DND-41 (cell line): ENCODE measurements at regions not wholly inside any gene's neighbourhood (a gene's known extent, or its start where the extent isn't known, plus 50 kb on each side); places are given as distances from the start of the nearest gene placed in this dataset.

Source experiments
- EZH2 ChIP-seq: IDR thresholded peaks from 3 replicates; pipeline ENCODE4 v1.6.1; 2012; ENCODE audit warnings: borderline replicate concordance, low read depth, mild to moderate bottlenecking, moderate library complexity, low read length, inconsistent platforms; ENCODE audit not compliant: severe bottlenecking
- TF ChIP-seq, protein P1 (sequence below): IDR thresholded peaks from 2 replicates; pipeline ENCODE4 v1.5.1; 2012; ENCODE audit warnings: borderline replicate concordance, low read length, moderate library complexity, mild to moderate bottlenecking; ENCODE audit not compliant: poor library complexity, severe bottlenecking; ENCODE audit errors: extremely low read depth

DNA sequence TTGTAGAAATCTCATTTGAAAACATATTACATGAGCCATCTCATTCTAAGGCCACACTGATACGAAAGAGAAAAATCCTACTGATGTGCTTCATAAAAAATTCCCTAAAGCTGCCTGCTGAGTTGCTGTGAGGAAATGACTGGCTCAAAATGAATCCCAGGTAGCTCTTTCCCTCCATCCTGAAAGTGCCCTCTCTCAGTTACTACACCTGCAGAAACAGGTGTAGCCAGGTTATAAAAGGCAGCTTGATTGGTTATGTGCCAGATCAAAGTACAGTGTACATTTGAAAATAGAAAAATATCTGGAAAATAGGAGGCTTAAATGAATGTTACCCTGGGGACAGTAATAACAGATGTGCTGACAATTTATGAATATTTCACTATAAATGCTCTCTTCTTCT is 833.4 kb upstream of the ADGRL4 start:
- no peak for TF ChIP-seq EZH2
- TF ChIP-seq, protein P1, sequence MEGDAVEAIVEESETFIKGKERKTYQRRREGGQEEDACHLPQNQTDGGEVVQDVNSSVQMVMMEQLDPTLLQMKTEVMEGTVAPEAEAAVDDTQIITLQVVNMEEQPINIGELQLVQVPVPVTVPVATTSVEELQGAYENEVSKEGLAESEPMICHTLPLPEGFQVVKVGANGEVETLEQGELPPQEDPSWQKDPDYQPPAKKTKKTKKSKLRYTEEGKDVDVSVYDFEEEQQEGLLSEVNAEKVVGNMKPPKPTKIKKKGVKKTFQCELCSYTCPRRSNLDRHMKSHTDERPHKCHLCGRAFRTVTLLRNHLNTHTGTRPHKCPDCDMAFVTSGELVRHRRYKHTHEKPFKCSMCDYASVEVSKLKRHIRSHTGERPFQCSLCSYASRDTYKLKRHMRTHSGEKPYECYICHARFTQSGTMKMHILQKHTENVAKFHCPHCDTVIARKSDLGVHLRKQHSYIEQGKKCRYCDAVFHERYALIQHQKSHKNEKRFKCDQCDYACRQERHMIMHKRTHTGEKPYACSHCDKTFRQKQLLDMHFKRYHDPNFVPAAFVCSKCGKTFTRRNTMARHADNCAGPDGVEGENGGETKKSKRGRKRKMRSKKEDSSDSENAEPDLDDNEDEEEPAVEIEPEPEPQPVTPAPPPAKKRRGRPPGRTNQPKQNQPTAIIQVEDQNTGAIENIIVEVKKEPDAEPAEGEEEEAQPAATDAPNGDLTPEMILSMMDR, result no peak
